Brain microvascular endothelial cell (primary cell): ENCODE measurements at regions not wholly inside any gene's neighbourhood (a gene's known extent, or its start where the extent isn't known, plus 50 kb on each side); places are given as distances from the start of the nearest gene placed in this dataset.
"Not testable (repeated sequence)": the region's sequence is repeated elsewhere in the genome, so short reads cannot be mapped to it uniquely, and the experiment has no call there.

Experiments
- DNase-seq: peaks from one replicate; pipeline ENCODE4 v3.0.0-alpha.2; 2020
- H3K27ac ChIP-seq: fragments of 250-450 bp; sonication (Bioruptor Pico); 2 replicates; pipeline ENCODE4 v1.5.1; 2020; ENCODE audit warnings: mild to moderate bottlenecking, moderate library complexity
- H3K27me3 ChIP-seq: fragments of 250-450 bp; sonication (Bioruptor Pico); replicated peaks from 2 replicates; pipeline ENCODE4 v1.5.1; 2020; ENCODE audit warnings: mild to moderate bottlenecking
- H3K36me3 ChIP-seq: fragments of 250-450 bp; sonication (Bioruptor Pico); replicated peaks from 2 replicates; pipeline ENCODE4 v1.5.1; 2020; ENCODE audit warnings: mild to moderate bottlenecking
- H3K4me3 ChIP-seq: 2 replicates; pipeline ENCODE4 v1.5.1; 2011; ENCODE audit warnings: low read depth, mild to moderate bottlenecking, control low read depth, low read length, moderate library complexity
- CTCF ChIP-seq: IDR thresholded peaks from 2 replicates; pipeline ENCODE4 v1.5.1; 2011; ENCODE audit warnings: low read depth, mild to moderate bottlenecking, moderate library complexity, low read length, control low read depth, inconsistent platforms; ENCODE audit errors: missing control alignments
- in situ Hi-C: cut with HindIII; loops from 2 replicates; pipeline ENCODE4 v1.10.0; 2017; ENCODE audit warnings: low sequenced_read_pairs, low pct_ligation_motif_present

- in situ Hi-C loops, result no loop called here
- H3K4me3 ChIP-seq, result no peak overlapping the region
- H3K27ac ChIP-seq, result peak overlapping the region; percentile 87
- no peaks in the 10 kb centered on the region for H3K27me3 ChIP-seq
- peak; percentile 78 for DNase-seq
- TF ChIP-seq CTCF, result no peak
- H3K36me3 ChIP-seq, result no peaks in the 10 kb centered on the region
These were observed 57.1 kb upstream of the ATXN3L start for GRCh38 chrX:13376857-13377549.

- in situ Hi-C loops, H3K4me3 ChIP-seq, DNase-seq, H3K27me3 ChIP-seq, H3K36me3 ChIP-seq, H3K27ac ChIP-seq: not testable (repeated sequence)
These were observed 55.7 kb upstream of the ATXN3L start for GRCh38 chrX:13375596-13375995.

GRCh38 chrX:13374364-13374763, 54.5 kb upstream of the ATXN3L start:
- TF ChIP-seq CTCF, result no peak
- Histone ChIP-seq H3K4me3 (no peak overlapping the region), H3K36me3 (no peaks in the 10 kb centered on the region), H3K27me3 (no peaks in the 10 kb centered on the region), H3K27ac (no peak overlapping the region)
- DNase-seq, result no peak
- in situ Hi-C loops, result no loop called here

- H3K27me3 ChIP-seq, result no peaks in the 10 kb centered on the region
- no peaks in the 10 kb centered on the region for H3K36me3 ChIP-seq
- H3K27ac ChIP-seq, result peak overlapping the region; percentile 79
- H3K4me3 ChIP-seq, result no peak overlapping the region
- in situ Hi-C loops, result no loop called here
- peak; percentile 62 for DNase-seq
- TF ChIP-seq CTCF, result no peak
These were observed 53.8 kb upstream of the ATXN3L start for GRCh38 chrX:13373431-13374187.

- TF ChIP-seq CTCF, result no peak
- no peak for DNase-seq
- H3K36me3 ChIP-seq, result no peaks in the 10 kb centered on the region
- no peak overlapping the region for H3K4me3 ChIP-seq
- in situ Hi-C loops, result no loop called here
- H3K27me3 ChIP-seq, result no peaks in the 10 kb centered on the region
- H3K27ac ChIP-seq, result peak overlapping the region; percentile 79
These were observed 53.2 kb upstream of the ATXN3L start for GRCh38 chrX:13373027-13373426.

GRCh38 chrX:13372203-13372980, 52.5 kb upstream of the ATXN3L start:
- Histone ChIP-seq H3K27me3 (no peaks in the 10 kb centered on the region), H3K36me3 (no peaks in the 10 kb centered on the region), H3K4me3 (no peak overlapping the region), H3K27ac (peak overlapping the region; percentile 79)
- DNase-seq, result no peak
- in situ Hi-C loops, result no loop called here
- no peak for TF ChIP-seq CTCF
